ENCODE measurements at regions not wholly inside any gene's neighbourhood (a gene's known extent, or its start where the extent isn't known, plus 50 kb on each side); places are given as distances from the start of the nearest gene placed in this dataset.

- ATAC-seq (ENCODE audit: low read depth): no peak
- no peaks in the 10 kb centered on the region for H3K27me3 Mint-ChIP-seq
- no peak for DNase-seq
- H3K36me3 Mint-ChIP-seq: no peaks in the 10 kb centered on the region
- POLR2A ChIA-PET: no interaction called here
- H3K9me3 Mint-ChIP-seq: no peaks in the 10 kb centered on the region
- H3K4me1 Mint-ChIP-seq: peaks cover 1% of the 10 kb centered on the region
- H3K27ac Mint-ChIP-seq: no peak overlapping the region
- no peak overlapping the region for H3K4me3 Mint-ChIP-seq
These were observed 204.9 kb downstream of the USP12 start for GRCh38 chr13:26966701-26967080.

DNA sequence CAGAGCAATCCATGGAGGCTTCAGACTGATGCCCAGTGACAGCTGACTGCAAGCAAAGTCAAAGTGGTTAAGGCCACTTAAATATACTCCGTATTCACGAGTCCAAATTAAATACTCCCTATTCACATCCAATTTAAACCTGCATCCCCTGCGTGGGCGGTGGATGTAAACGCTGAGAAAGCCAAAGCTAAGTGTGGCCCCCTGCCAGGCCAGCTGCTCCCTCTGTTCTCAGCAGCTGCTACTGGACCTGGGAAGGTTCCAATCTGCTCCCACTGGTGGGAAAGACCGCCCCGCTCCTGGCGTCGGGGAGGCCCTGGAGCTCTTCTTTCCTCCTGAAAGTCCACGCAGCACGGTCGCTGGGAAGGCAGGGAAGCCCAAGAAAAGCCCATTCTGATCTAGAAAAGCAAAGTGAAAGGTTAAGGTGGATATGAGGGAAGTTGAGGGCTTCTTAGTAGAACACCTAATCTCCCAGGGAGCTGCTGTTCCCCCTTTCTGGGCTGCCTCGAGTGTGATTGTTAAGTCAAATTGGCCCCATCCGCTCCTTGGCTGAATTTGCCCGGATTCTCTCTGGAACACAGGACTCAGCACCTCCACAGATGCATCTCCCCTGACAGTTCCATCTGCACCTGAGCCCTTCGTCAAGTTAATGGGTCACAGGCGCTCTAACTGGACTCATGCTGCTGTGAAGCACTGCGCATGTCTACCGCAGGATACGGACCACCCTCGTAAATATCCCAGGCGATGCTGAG, 205.5 kb downstream of the USP12 start:
- DNase-seq (no peak), ATAC-seq (ENCODE audit: low read depth) (no peak)
- Mint-ChIP-seq H3K4me1 (peaks cover 1% of the 10 kb centered on the region), H3K27me3 (no peaks in the 10 kb centered on the region), H3K4me3 (no peak overlapping the region), H3K9me3 (no peaks in the 10 kb centered on the region), H3K36me3 (no peaks in the 10 kb centered on the region), H3K27ac (no peak overlapping the region)
- POLR2A ChIA-PET: no interaction called here

- Mint-ChIP-seq H3K9me3 (no peaks in the 10 kb centered on the region), H3K4me1 (peaks cover 1% of the 10 kb centered on the region), H3K36me3 (no peaks in the 10 kb centered on the region), H3K27ac (no peak overlapping the region), H3K4me3 (no peak overlapping the region), H3K27me3 (no peaks in the 10 kb centered on the region)
- ATAC-seq (ENCODE audit: low read depth) (no peak), DNase-seq (no peak)
- POLR2A ChIA-PET: no interaction called here
These were observed 204.0 kb upstream of the GPR12 start for GRCh38 chr13:26964278-26965250.

- H3K4me1 Mint-ChIP-seq: peaks cover 1% of the 10 kb centered on the region
- H3K27me3 Mint-ChIP-seq: no peaks in the 10 kb centered on the region
- ATAC-seq (ENCODE audit: low read depth) (no peak), DNase-seq (no peak)
- no peak overlapping the region for H3K27ac Mint-ChIP-seq
- H3K36me3 Mint-ChIP-seq: no peaks in the 10 kb centered on the region
- no peak overlapping the region for H3K4me3 Mint-ChIP-seq
- POLR2A ChIA-PET: no interaction called here
- no peaks in the 10 kb centered on the region for H3K9me3 Mint-ChIP-seq
These were observed 202.1 kb upstream of the GPR12 start for GRCh38 chr13:26962671-26963070.

GRCh38 chr13:26961890-26962615, 201.5 kb upstream of the GPR12 start:
- H3K4me3 Mint-ChIP-seq: no peak overlapping the region
- ATAC-seq (ENCODE audit: low read depth) (no peak), DNase-seq (no peak)
- peaks cover 2% of the 10 kb centered on the region for H3K27me3 Mint-ChIP-seq
- POLR2A ChIA-PET: no interaction called here
- H3K36me3 Mint-ChIP-seq: no peaks in the 10 kb centered on the region
- H3K4me1 Mint-ChIP-seq: peaks cover 1% of the 10 kb centered on the region
- no peaks in the 10 kb centered on the region for H3K9me3 Mint-ChIP-seq
- no peak overlapping the region for H3K27ac Mint-ChIP-seq

DNA sequence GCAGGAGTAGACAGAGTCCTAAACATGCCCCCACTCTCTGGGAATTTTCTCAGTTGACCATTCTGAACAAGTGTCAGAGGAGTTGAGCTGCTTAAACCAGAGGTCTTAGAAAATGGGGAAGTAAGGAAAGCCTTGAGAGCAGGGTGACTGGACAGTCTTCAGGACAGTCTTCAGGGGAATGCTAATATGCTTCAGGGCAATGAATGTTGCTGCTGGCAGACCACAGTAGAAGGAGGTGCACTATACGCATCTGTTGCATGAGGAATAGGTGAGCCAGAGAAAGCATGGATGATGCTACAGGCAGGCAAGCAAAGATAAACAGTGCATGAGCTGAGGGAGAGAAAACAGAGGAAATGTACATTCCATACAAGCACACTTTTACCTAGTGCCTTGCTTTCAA, 196.6 kb upstream of the GPR12 start:
- H3K27ac Mint-ChIP-seq: no peak overlapping the region
- peaks cover 3% of the 10 kb centered on the region for H3K27me3 Mint-ChIP-seq
- ATAC-seq (ENCODE audit: low read depth): no peak
- DNase-seq: no peak
- no peaks in the 10 kb centered on the region for H3K4me1 Mint-ChIP-seq
- no peak overlapping the region for H3K4me3 Mint-ChIP-seq
- no peaks in the 10 kb centered on the region for H3K36me3 Mint-ChIP-seq
- no peaks in the 10 kb centered on the region for H3K9me3 Mint-ChIP-seq
- POLR2A ChIA-PET: no interaction called here

DNA sequence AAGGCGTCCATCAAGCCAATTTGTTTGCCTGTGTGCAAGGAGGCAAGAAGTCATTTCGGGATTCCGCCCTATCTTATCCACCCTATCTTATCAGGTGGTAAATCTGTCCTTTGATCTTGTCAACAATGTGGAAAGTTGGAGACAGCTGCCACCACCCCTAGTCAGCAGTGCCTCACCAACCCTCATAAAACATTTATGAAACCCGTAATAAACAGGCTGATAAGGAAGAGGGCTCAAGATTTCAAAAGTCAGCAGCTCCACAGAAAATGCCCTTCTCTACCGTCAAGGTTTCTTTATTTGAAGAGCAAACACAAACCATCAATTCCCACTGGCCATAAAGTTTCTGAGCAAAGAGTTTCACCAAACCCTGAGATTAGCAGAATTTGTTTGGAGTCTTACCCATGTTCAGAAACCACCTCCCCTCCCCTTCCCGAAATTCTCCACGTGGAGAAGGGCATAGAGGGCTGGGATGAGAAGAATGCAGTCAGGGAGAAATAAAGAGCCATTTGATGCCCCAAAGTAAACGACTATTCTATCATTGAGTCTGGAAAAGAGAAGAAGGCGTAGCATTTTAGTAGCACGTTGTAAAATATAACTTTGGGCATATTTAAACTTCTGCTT, 196.0 kb upstream of the GPR12 start:
- Mint-ChIP-seq H3K27ac (no peak overlapping the region), H3K4me3 (no peak overlapping the region), H3K4me1 (no peaks in the 10 kb centered on the region), H3K27me3 (peaks cover 3% of the 10 kb centered on the region), H3K36me3 (no peaks in the 10 kb centered on the region), H3K9me3 (no peaks in the 10 kb centered on the region)
- ATAC-seq (ENCODE audit: low read depth) (no peak), DNase-seq (no peak)
- POLR2A ChIA-PET: no interaction called here

DNA sequence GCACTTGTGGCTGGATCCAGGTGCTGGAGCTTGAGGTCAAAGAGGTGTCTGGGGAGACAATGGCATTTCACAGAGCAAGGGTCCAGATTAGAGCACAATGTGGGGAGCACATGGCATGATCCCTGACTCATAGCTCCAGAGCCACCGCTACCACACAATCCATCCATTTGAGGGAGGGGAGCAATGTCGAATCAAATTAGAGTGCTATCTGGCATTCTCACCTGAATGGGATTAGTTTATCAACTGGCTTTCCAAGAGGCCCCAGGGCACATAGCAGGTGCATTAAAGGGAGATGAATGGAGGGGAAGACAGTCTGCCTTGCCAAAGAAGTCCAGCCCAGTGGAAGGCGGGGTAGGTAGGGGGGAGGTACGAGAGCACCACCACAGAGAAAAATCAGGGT, 194.4 kb upstream of the GPR12 start:
- DNase-seq (no peak), ATAC-seq (ENCODE audit: low read depth) (no peak)
- POLR2A ChIA-PET: no interaction called here
- Mint-ChIP-seq H3K9me3 (no peaks in the 10 kb centered on the region), H3K36me3 (no peaks in the 10 kb centered on the region), H3K27ac (no peak overlapping the region), H3K4me3 (no peak overlapping the region), H3K4me1 (no peaks in the 10 kb centered on the region), H3K27me3 (peaks cover 3% of the 10 kb centered on the region)

- H3K27me3 Mint-ChIP-seq: peaks cover 3% of the 10 kb centered on the region
- ATAC-seq (ENCODE audit: low read depth) (no peak), DNase-seq (no peak)
- H3K27ac Mint-ChIP-seq: no peak overlapping the region
- no peaks in the 10 kb centered on the region for H3K36me3 Mint-ChIP-seq
- H3K9me3 Mint-ChIP-seq: no peaks in the 10 kb centered on the region
- H3K4me3 Mint-ChIP-seq: no peak overlapping the region
- no peaks in the 10 kb centered on the region for H3K4me1 Mint-ChIP-seq
- POLR2A ChIA-PET: no interaction called here
These were observed 192.7 kb upstream of the GPR12 start for GRCh38 chr13:26953291-26953690.

DNA sequence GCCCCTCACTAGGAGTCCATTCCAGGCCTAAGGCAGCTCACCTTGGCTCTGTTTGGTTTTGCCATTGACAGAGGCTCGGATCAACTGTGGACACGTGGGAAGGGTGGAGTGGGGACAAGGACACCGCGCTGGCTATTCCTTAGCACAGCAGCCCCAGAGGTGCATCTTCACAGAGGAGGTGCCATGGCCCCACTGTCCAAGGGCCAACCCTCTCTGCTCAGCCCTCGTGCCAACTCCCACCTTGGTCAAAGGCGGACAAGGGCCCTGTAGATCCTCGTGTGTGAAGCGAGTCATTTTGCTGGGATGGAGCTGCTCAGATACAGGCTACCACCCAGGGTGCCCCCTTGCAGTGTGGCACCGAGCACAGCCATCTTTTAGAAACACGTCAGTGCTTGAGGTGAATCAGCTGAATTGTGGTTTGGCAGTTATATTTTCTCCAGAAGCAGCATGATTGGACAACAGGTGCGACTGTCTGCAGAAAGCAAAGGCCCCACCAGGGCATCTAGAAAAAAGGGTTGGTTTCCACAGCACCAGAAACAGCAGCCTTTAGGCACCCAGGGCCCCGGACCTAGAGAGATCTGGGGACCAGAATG, 192.1 kb upstream of the GPR12 start:
- Mint-ChIP-seq H3K4me3 (no peak overlapping the region), H3K4me1 (no peaks in the 10 kb centered on the region), H3K27me3 (peaks cover 3% of the 10 kb centered on the region), H3K36me3 (no peaks in the 10 kb centered on the region), H3K27ac (no peak overlapping the region), H3K9me3 (no peaks in the 10 kb centered on the region)
- no peak for DNase-seq
- POLR2A ChIA-PET: no interaction called here
- no peak for ATAC-seq (ENCODE audit: low read depth)

- ATAC-seq (ENCODE audit: low read depth) (no peak), DNase-seq (no peak)
- Mint-ChIP-seq H3K9me3 (no peaks in the 10 kb centered on the region), H3K27me3 (no peaks in the 10 kb centered on the region), H3K4me3 (no peak overlapping the region), H3K4me1 (no peaks in the 10 kb centered on the region), H3K36me3 (no peaks in the 10 kb centered on the region), H3K27ac (no peak overlapping the region)
- POLR2A ChIA-PET: no interaction called here
These were observed 191.1 kb upstream of the GPR12 start for GRCh38 chr13:26951581-26952177.

DNA sequence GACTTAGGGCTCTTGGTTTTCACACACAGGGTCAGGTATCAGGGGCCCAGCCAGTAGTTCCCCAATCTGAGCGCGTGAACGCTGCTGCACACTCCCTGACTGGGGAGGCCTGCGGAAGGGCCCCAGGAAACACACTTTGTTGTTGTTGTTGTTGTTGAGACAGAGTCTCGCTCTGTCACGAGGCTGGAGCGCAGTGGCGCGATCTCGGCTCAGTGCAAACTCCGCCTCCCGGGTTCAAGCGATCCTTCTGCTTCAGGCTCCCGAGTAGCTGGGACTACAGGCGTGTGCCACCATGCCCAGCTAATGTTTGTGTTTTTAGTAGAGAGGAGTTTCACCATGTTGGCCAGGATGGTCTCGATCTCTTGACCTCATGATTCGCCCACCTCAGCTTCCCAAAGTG, 190.4 kb upstream of the GPR12 start:
- Mint-ChIP-seq H3K4me1 (no peaks in the 10 kb centered on the region), H3K4me3 (no peak overlapping the region), H3K27me3 (no peaks in the 10 kb centered on the region), H3K27ac (no peak overlapping the region), H3K9me3 (no peaks in the 10 kb centered on the region), H3K36me3 (no peaks in the 10 kb centered on the region)
- POLR2A ChIA-PET: no interaction called here
- DNase-seq: no peak
- ATAC-seq (ENCODE audit: low read depth): no peak

DNA sequence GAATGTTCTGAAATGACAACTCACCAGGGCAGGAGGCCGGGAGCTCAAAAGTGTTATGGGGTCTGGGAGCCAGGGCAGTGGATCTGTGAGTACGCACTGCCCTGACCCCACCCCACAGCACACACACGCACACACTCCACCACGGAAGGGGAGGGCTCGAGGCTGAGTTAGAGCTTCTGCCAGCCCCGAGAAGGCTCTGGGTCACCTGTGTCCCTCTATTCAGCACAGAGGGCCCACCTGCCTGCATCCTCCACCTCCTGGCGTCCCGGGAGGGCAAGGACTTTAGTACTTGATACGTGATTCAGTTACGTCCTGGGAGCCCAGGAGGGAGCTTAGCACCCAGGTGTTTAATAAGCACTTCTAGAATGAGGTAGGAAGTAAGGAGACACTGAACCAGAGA, 190.0 kb upstream of the GPR12 start:
- Mint-ChIP-seq H3K27ac (no peak overlapping the region), H3K27me3 (peaks cover 2% of the 10 kb centered on the region), H3K36me3 (no peaks in the 10 kb centered on the region), H3K4me1 (no peaks in the 10 kb centered on the region), H3K9me3 (no peaks in the 10 kb centered on the region), H3K4me3 (no peak overlapping the region)
- no peak for DNase-seq
- POLR2A ChIA-PET: no interaction called here
- ATAC-seq (ENCODE audit: low read depth): no peak

Data from activated naive CD8-positive, alpha-beta T cell treated with anti-CD3 and anti-CD28 coated beads, Interleukin-2, amount 10 ng/mL, durations not matched to agents 7 days and 5 days (primary cell).